Tibial nerve (tissue), 4 donors: ENCODE measurements at regions not wholly inside any gene's neighbourhood (a gene's known extent, or its start where the extent isn't known, plus 50 kb on each side); places are given as distances from the start of the nearest gene placed in this dataset.

Source experiments
- DNase-seq, 2 donors: peaks; one replicate each; pipeline ENCODE4 v3.0.0-alpha.2; 2019; ENCODE audit warnings: low spot score in 2 of 2
- H3K27ac ChIP-seq, 4 donors: fragments of 200-600 bp; sonication (generic) in 3 of 4; one replicate each; pipeline ENCODE4 v1.5.1; 2017 to 2019; ENCODE audit warnings: mild to moderate bottlenecking in 1 of 4
- H3K27me3 ChIP-seq, 2 donors: fragments of 200-600 bp; sonication (generic) in 1 of 2; one replicate each; pipeline versions ENCODE4 v1.5.1 to v1.6.0; 2017 to 2019
- H3K36me3 ChIP-seq, 3 donors: fragments of 200-600 bp; sonication (generic); one replicate each; pipeline ENCODE4 v1.5.1; 2018 to 2019
- H3K4me1 ChIP-seq, 4 donors: fragments of 200-600 bp; sonication (generic) in 3 of 4; one replicate each; pipeline ENCODE4 v1.5.1; 2017 to 2019
- H3K4me3 ChIP-seq, 4 donors: fragments of 200-600 bp; sonication (generic) in 3 of 4; one replicate each; pipeline ENCODE4 v1.5.1; 2017 to 2019; ENCODE audit warnings: mild to moderate bottlenecking in 1 of 4, moderate library complexity in 1 of 4
- H3K9me3 ChIP-seq, 4 donors: fragments of 200-600 bp; sonication (generic) in 3 of 4; one replicate each; pipeline ENCODE4 v1.5.1; 2017 to 2019
- EP300 ChIP-seq, 2 donors: sonication (generic); formaldehyde crosslinking; IDR thresholded peaks; one replicate each; pipeline ENCODE4 v1.6.1; 2017; ENCODE audit warnings: antibody characterized with exemption in 2 of 2, mild to moderate bottlenecking in 1 of 2
- POLR2A ChIP-seq, 2 donors: fragments of 450-650 bp; IDR thresholded peaks; one replicate each; pipeline ENCODE4 v1.6.1; 2017; ENCODE audit warnings: antibody characterized with exemption in 2 of 2, mild to moderate bottlenecking in 2 of 2, moderate library complexity in 2 of 2
- WGBS, 2 donors: methylation state at CpG; one replicate each; pipeline ENCODE4 v1.1.5; 2018; 5-methylcytosine and 5-hydroxymethylcytosine counted together
- TF ChIP-seq, protein P1 (sequence below), 5 experiments: fragments of 200-600 bp in 3 of 5; fragments of 450-650 bp in 2 of 5; sonication (generic) in 3 of 5; IDR thresholded peaks; one replicate each; pipeline ENCODE4 v1.5.1; 2016 to 2019; ENCODE audit warnings: antibody characterized with exemption in 5 of 5, mild to moderate bottlenecking in 3 of 5, moderate library complexity in 2 of 5

DNA sequence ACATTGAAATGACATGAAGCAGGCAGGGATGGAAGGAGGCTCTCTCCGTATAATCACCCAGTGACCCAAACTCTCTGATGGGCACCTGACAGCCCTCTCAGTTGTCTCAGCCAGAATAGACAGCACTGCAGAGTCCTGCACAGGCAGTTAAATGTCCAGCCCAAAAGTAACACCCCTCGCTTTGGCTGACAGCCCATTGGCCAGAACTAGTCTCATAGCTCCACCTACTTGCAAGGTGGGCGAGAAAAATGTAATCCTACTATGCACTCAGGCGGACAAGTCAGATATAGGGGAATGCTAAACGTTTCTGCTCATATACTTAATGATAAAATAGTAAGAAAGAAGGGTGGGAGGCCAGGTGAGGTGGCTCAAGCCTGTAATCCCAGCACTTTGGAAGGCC, 393.5 kb upstream of the JARID2 start:
- Histone ChIP-seq H3K9me3 (no peaks in the 10 kb centered on the region), H3K4me1 (no peaks in the 10 kb centered on the region), H3K36me3 (no peaks in the 10 kb centered on the region), H3K27me3 (no peaks in the 10 kb centered on the region), H3K4me3 (no peak overlapping the region), H3K27ac (no peak overlapping the region)
- DNase-seq: no peak
- TF ChIP-seq POLR2A (IDR thresholded peaks at IDR 0.05) (no peak), EP300 (IDR thresholded peaks at IDR 0.05) (no peak)
- TF ChIP-seq, protein P1, sequence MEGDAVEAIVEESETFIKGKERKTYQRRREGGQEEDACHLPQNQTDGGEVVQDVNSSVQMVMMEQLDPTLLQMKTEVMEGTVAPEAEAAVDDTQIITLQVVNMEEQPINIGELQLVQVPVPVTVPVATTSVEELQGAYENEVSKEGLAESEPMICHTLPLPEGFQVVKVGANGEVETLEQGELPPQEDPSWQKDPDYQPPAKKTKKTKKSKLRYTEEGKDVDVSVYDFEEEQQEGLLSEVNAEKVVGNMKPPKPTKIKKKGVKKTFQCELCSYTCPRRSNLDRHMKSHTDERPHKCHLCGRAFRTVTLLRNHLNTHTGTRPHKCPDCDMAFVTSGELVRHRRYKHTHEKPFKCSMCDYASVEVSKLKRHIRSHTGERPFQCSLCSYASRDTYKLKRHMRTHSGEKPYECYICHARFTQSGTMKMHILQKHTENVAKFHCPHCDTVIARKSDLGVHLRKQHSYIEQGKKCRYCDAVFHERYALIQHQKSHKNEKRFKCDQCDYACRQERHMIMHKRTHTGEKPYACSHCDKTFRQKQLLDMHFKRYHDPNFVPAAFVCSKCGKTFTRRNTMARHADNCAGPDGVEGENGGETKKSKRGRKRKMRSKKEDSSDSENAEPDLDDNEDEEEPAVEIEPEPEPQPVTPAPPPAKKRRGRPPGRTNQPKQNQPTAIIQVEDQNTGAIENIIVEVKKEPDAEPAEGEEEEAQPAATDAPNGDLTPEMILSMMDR (IDR thresholded peaks at IDR 0.05): no peak
- 93 to 95% methylated on average over 5 of the region's 5 CpGs for WGBS, 2 donors

DNA sequence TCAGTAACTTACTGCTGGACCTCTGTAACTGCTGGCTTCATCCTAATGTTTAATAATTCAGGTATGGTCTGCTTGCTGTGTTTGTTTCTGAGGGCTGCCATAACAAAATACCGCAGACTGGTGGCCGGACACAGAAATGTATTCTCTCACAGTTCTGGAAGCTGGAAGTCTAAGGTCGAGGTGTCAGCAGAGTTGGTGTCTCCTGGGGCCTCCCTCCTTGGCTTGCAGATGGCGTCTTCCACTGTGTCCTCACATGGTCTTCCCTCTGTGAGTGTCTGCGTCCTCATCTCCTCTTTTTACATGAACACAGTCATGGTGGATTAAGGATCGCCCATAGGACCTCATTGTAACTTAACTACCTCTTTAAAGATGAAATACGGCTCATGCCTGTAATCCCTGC, 389.7 kb upstream of the JARID2 start:
- DNase-seq: no peak
- no peak overlapping the region for H3K27ac ChIP-seq
- no peak for TF ChIP-seq EP300 (IDR thresholded peaks at IDR 0.05)
- TF ChIP-seq POLR2A (IDR thresholded peaks at IDR 0.05): no peak
- H3K27me3 ChIP-seq: no peaks in the 10 kb centered on the region
- H3K9me3 ChIP-seq: no peaks in the 10 kb centered on the region
- H3K4me1 ChIP-seq: no peaks in the 10 kb centered on the region
- H3K36me3 ChIP-seq: no peaks in the 10 kb centered on the region
- H3K4me3 ChIP-seq: no peak overlapping the region
- WGBS, 2 donors: 75 to 81% methylated on average over 7 of the region's 7 CpGs

DNA sequence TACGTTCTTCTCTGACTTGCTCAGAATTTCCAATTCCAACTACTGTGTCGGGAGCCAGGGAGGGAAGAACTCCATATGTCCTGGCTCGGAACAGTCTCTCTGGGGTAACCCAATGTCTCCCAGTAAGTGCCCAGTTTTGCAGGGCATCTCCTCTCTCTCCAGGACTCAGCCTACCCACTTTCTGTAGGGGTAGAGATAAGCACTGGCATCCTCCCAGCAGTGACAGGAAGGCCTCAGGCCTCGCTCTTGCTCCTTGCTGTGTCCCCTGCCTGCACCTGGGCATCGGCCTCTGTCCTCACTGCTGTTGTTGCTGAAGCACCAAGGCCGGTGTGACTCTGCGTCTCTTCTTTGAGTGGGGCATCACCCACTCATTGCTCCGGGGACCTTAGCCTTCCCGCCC, 388.9 kb upstream of the JARID2 start:
- no peak for TF ChIP-seq POLR2A (IDR thresholded peaks at IDR 0.05)
- TF ChIP-seq, protein P1 (IDR thresholded peaks at IDR 0.05): no peak
- no peak for TF ChIP-seq EP300 (IDR thresholded peaks at IDR 0.05)
- no peak overlapping the region for H3K27ac ChIP-seq
- no peaks in the 10 kb centered on the region for H3K27me3 ChIP-seq
- H3K4me1 ChIP-seq: no peaks in the 10 kb centered on the region
- H3K36me3 ChIP-seq: no peaks in the 10 kb centered on the region
- no peak for DNase-seq
- H3K4me3 ChIP-seq: no peak overlapping the region
- 89 to 90% methylated on average over 9 of the region's 9 CpGs for WGBS, 2 donors
- no peaks in the 10 kb centered on the region for H3K9me3 ChIP-seq

DNA sequence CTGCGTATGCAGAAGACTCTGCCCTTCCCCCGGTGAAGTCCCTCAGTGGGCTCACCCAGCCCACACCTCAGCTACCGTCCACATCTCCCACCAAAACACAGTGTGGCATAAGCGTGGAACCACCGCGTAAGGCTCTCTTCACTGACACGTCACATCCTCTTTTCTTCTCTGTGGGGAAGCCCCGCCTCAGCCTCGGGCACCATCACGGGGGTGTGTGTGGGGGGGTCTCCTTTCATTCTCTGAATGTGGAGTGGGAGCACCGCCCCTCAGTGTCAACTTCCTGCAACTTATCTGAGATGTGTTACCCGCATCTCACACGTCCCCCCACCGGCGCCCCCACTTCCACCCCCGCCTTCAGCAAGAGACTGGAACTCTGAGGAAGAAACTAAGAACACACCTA, 388.4 kb upstream of the JARID2 start:
- peak overlapping the region in 1 of 4 donors; percentile 9 for H3K4me3 ChIP-seq
- no peaks in the 10 kb centered on the region for H3K4me1 ChIP-seq
- no peaks in the 10 kb centered on the region for H3K36me3 ChIP-seq
- WGBS, 2 donors: 65 to 77% methylated on average over 16 of the region's 16 CpGs
- H3K9me3 ChIP-seq: no peaks in the 10 kb centered on the region
- no peak overlapping the region for H3K27ac ChIP-seq
- DNase-seq: no peak
- no peaks in the 10 kb centered on the region for H3K27me3 ChIP-seq
- TF ChIP-seq, protein P1 (IDR thresholded peaks at IDR 0.05): no peak
- TF ChIP-seq POLR2A (IDR thresholded peaks at IDR 0.05) (no peak), EP300 (IDR thresholded peaks at IDR 0.05) (no peak)

DNA sequence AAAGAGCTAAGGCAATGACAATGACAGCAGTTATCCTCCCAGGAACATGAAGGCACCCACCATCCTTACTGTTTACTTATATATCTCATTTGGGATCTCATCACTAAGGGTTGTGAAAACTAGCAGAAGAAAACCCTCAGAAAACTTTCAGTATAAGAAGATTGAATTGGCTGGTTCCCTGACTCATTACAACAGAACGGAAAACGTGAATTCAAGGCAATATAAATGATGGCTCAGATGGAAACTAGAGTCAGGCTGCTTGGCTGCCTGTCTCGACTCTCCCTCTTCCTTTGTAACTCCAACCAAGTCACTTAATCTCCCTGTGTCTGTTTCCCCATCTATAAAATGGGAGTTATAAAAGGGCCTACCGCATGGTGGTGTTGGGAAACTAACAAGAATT, 387.1 kb upstream of the JARID2 start:
- H3K4me1 ChIP-seq: no peaks in the 10 kb centered on the region
- no peak overlapping the region for H3K27ac ChIP-seq
- no peak overlapping the region for H3K4me3 ChIP-seq
- H3K36me3 ChIP-seq: no peaks in the 10 kb centered on the region
- H3K9me3 ChIP-seq: no peaks in the 10 kb centered on the region
- 76 to 79% methylated on average over 4 of the region's 4 CpGs for WGBS, 2 donors
- H3K27me3 ChIP-seq: no peaks in the 10 kb centered on the region
- no peak for DNase-seq
- TF ChIP-seq, protein P1 (IDR thresholded peaks at IDR 0.05): no peak
- TF ChIP-seq EP300 (IDR thresholded peaks at IDR 0.05) (no peak), POLR2A (IDR thresholded peaks at IDR 0.05) (no peak)

DNA sequence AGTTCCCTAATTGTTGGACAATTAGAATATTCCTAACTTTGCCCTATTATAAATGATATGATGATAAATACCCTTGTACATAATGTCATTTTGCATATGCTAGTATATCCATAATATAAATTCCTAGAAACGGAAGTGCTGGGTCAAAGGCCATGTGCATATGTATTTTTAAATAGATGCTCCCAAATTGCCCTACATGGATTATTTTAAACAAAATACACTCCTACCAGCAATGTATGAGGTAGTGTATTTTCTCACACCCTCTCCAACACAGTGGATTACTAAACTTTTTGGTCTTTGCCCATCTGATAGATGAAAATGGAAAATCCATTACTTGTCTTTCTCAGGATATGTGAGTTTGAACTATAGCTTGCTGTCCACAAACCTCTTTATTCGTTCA, 385.1 kb upstream of the JARID2 start:
- no peaks in the 10 kb centered on the region for H3K9me3 ChIP-seq
- peaks cover 0 to 3% (median 0%) of the 10 kb centered on the region in 4 donors for H3K4me1 ChIP-seq
- H3K36me3 ChIP-seq: no peaks in the 10 kb centered on the region
- no peak overlapping the region for H3K4me3 ChIP-seq
- no peak for DNase-seq
- H3K27me3 ChIP-seq: no peaks in the 10 kb centered on the region
- TF ChIP-seq POLR2A (IDR thresholded peaks at IDR 0.05) (no peak), EP300 (IDR thresholded peaks at IDR 0.05) (no peak)
- TF ChIP-seq, protein P1 (IDR thresholded peaks at IDR 0.05): no peak
- H3K27ac ChIP-seq: no peak overlapping the region
- 71 to 75% methylated on average over 2 of the region's 2 CpGs for WGBS, 2 donors
